GM12872 (cell line): ENCODE measurements at regions not wholly inside any gene's neighbourhood (a gene's known extent, or its start where the extent isn't known, plus 50 kb on each side); places are given as distances from the start of the nearest gene placed in this dataset.

Experiments used
- TF ChIP-seq, protein P1 (sequence below): IDR thresholded peaks from 3 replicates; pipeline ENCODE4 v1.5.1; 2011; ENCODE audit warnings: low read depth, mild to moderate bottlenecking, low read length, moderate library complexity; ENCODE audit not compliant: insufficient read depth

DNA sequence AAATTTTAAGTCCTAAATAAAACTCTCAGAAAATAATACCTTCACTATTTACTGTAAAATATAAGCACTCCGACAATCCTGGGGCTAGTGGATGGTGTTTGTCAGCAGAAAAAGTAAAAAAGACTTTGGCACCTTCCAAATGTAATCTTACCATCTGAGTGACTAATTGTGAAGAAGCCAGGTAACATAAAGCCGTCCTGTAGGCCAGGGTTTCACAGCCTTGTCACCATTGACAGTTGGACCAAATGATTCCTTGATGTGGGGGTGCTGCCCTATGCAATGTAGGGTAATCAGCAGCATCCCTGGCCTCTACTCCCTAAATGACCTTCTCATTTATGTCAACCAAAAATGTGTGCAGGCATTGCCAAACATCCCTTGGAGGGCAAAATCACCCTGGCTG is 87.2 kb downstream of the CAPZA3 start:
- TF ChIP-seq, protein P1, sequence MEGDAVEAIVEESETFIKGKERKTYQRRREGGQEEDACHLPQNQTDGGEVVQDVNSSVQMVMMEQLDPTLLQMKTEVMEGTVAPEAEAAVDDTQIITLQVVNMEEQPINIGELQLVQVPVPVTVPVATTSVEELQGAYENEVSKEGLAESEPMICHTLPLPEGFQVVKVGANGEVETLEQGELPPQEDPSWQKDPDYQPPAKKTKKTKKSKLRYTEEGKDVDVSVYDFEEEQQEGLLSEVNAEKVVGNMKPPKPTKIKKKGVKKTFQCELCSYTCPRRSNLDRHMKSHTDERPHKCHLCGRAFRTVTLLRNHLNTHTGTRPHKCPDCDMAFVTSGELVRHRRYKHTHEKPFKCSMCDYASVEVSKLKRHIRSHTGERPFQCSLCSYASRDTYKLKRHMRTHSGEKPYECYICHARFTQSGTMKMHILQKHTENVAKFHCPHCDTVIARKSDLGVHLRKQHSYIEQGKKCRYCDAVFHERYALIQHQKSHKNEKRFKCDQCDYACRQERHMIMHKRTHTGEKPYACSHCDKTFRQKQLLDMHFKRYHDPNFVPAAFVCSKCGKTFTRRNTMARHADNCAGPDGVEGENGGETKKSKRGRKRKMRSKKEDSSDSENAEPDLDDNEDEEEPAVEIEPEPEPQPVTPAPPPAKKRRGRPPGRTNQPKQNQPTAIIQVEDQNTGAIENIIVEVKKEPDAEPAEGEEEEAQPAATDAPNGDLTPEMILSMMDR = no peak

DNA sequence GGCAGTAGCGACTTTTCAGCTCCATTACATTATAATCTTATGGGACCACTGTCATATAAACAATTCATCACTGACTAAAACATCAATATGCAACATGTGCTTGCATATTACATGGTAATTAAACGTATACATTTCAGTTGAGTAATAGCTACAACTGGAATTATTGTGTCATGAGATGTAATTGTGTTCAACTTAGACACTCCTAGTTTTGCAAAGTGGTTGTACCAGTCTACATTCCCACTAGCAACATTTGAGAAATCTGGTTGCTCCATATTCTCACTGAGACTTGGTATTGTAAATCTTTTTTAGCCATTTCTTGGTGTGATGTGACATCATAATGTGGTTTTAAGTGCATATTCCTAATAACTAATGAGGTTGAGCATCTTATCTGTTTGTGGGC is 90.0 kb downstream of the CAPZA3 start:
- TF ChIP-seq, protein P1 = no peak

DNA sequence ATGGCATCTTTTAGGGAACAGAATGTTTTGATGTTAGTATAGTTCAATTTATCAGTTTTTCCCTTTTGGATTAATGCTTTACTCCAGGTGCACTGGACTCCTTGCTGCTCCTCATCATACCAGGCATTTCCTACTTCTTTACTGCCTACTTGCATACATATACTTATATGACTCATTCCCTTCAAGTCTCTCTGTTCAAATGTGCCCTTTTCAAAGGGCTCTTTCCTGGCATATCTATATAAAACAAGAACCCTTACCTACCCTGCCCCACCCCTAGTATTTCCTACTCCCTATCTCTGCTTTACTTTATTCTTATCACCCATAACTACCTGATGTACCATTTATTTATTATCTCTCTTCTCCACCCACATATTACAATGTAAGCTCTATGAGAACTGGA is 90.6 kb downstream of the CAPZA3 start:
- TF ChIP-seq, protein P1 = no peak

DNA sequence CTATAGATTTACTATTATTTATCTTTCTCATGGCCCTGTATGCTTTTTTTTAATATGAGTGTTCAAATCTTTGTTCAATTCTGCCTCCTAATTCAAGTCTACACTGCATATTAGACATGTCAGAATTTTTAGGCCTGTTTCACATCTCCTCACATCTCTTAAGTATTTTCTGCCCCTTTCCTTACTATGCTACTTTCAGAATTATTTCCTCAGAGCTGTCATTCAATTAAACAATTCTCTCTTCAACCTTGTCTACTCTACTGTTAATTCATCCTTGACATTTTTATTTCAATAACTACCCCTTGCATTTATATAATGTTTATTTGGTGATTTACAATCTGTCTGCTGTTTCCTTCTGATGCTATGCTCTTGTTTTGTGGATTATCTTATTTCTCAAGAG is 91.1 kb downstream of the CAPZA3 start:
- TF ChIP-seq, protein P1 = no peak

DNA sequence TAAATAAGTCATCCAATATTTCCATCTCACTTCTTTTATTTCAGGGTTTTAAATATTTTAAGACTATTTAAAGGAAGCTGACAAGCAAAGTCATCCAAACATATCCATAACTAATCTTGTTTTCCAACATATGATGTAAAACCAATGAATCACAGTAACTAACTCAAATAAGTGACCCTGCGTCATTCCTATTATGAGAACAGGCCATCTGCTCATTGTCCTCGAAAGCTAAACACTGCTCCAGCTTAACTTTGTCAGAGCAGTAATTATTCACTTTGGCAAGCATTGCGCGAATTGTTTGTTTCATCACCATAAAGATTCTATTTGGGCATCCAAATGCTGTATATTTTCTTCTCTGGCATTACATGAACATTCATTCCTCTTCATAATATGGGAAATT is 99.1 kb downstream of the CAPZA3 start:
- TF ChIP-seq, protein P1 = no peak

DNA sequence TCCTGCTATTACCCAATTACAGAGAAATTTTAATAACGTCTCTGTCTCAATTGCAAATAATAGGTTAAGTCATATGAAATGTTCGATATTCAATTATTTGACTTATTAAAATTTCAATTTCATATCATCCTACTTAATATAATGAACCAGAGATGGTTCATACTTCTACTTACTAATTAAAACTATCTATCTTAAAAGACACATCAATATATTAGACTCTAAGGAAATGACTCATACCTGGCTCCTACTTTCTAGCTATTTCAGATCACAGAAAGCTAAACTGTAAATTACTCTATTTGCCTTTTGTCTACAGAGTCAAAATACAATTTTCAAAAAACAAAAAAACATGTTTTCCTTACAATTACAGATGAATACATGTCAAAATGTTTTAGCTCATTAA is 99.6 kb downstream of the CAPZA3 start:
- TF ChIP-seq, protein P1 = no peak

DNA sequence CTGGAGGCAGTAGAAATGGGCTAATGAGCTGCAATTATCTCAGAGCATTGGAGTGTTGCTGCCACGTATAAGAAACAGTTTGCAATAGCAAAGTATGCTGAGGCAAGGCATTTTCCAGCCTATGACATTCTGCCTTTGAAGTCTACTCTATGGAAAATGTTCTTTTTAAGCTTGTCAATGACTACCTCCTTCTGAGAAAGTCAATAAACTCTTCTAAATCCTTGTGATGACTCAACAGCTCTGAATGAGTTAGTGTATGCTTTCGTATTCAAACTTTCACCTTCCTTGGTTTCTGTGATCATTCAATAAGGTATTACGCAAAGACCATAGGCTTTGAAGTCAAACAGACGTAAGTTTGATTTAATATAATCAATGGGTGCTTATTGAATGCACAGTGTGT is 111.2 kb downstream of the CAPZA3 start:
- TF ChIP-seq, protein P1 = no peak

DNA sequence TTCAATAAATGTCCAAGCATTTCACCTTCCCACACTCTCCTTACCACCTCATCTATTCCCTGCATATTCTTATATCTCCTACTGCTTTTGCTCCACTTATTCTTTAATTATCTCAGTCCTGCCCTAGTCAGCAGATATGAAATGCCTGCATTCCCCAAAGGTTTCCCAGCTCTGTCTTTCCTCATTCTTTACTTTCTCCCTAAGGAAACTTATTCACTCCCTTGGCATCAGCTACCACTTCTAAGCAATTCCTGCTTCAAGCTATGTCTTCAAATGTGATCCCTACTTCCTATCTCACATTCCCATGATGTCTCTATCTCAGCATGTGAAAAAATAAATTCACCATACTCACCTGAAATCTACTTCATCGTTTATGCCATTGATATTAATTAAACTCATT is 111.8 kb downstream of the CAPZA3 start:
- TF ChIP-seq, protein P1 = no peak
